GM12875 (cell line): ENCODE measurements at regions not wholly inside any gene's neighbourhood (a gene's known extent, or its start where the extent isn't known, plus 50 kb on each side); places are given as distances from the start of the nearest gene placed in this dataset.

Experiments used
- H3K4me3 ChIP-seq: one replicate; pipeline ENCODE4 v1.5.1; 2011; ENCODE audit warnings: low read depth, low read length, control low read depth
- CTCF ChIP-seq: IDR thresholded peaks from 2 replicates; pipeline ENCODE4 v1.5.1; 2011; ENCODE audit warnings: low read depth, mild to moderate bottlenecking, control low read depth, inconsistent platforms, low read length, moderate library complexity, borderline replicate concordance; ENCODE audit not compliant: insufficient read depth

- no peak for TF ChIP-seq CTCF
- H3K4me3 ChIP-seq: no peak overlapping the region
These were observed 549.0 kb downstream of the IGSF11 start for GRCh38 chr3:118485693-118486092.

DNA sequence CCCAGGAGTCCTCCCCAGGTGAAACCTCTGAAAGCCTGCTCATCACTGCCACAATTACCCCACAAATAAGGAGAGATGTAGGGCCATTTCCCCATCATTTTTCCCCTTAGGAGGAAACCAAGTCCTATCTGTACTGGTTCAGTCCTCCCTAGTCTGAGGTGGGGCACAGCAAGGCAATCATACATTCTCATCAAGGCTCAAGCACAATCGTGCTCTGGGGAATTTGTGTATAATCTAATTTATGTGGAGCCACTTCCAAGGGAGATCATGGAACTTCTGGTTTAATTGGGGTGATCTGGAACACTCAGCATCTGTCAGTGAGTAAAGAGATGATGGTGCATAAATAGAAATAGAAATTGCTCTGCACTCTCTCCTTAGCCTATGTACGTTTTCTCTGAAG lies 546.9 kb downstream of the IGSF11 start:
- TF ChIP-seq CTCF: no peak
- no peak overlapping the region for H3K4me3 ChIP-seq

DNA sequence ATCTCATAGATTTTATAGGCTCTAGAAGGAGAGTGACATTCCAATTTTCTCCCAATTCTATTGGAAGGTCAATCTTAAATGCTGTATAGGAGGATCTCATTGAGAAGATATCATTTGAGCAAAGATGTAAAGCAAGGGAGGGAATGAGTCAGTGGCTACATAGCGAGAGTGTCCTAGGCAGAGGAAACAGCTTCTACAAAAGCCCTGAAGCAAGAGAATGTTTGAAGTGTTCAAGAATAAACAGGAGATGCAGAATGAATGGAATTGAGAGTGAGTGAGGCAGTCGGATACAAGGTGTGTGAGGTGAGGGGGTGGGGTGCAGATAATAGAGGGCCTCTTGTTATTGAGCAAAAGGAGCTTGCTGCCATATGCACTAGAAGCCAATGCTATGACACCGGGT lies 545.9 kb downstream of the IGSF11 start:
- H3K4me3 ChIP-seq: no peak overlapping the region
- TF ChIP-seq CTCF: no peak

DNA sequence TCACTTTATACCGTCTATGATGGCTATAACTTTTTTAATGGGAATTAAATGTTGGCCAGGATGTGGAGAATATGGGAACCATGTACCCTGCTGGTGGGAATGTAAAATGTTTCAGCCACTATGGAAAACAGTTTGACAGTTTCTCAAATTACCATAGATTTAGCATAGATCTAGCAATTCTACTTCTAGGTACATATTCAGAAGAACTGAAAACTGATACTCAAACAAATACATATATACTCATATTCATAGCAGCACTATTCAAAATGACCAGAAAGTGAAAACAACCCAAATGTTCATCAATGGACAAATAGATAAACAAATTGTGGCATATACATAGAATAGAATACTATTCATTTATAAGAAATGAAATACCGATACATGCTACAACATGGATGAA lies 539.4 kb downstream of the IGSF11 start:
- no peak for TF ChIP-seq CTCF
- no peak overlapping the region for H3K4me3 ChIP-seq

DNA sequence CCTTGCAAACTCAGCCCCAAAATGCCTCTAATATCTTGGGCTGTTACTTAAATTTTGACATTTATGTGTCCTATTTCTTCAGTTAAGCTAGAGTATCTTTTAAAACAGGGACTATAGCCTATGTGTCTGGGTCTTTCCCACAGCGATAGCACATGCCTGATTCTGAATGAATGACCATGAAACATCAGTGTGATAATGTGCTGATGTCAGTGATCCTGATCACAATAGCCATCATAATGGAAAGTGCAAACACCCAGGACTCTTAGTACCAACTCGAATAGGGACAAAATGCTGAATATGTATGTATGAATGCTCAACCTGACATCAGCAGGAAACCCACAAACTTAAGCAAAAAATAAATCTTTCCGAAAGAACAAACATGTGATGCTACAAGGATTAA lies 537.4 kb downstream of the IGSF11 start:
- no peak for TF ChIP-seq CTCF
- H3K4me3 ChIP-seq: no peak overlapping the region

DNA sequence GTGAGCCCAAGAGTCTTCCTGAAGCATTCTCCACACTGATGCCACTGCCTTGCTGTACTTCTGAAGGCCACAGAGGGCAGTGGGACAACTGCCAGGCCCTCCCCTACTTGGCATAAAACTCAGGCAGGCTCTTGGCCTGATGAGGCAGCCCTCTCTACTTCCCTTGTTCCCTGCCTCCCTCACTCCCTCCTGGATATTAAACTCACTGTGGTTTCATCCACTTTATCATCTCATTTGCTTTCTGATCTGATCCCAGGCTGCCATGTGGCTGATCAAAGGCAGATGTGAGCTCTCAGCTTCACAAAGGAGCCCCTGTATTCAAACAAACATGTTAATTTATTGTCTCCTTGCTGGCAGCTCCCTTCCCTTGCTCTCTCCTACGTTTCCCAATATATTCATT lies 533.5 kb downstream of the IGSF11 start:
- H3K4me3 ChIP-seq: no peak overlapping the region
- TF ChIP-seq CTCF: no peak

DNA sequence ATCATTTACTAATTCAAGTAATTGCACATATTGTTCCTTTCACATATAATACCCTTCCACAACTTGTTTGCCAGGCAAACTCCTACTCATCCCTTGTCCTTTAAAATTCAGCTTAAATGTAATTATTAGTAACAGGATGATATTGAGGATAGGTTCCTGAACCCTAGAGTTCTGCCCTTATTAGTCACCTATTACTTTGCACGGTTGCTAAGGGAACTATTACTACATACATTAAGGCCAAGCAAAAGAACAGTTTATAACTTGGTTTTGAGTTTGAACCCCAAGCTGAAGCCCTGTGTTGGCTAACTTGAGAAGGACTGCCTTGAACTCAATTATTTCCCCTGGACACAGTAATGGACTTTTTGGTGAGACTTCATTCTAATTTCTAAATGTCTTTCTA lies 529.7 kb downstream of the IGSF11 start:
- H3K4me3 ChIP-seq: no peak overlapping the region
- TF ChIP-seq CTCF: no peak
